ENCODE measurements at regions not wholly inside any gene's neighbourhood (a gene's known extent, or its start where the extent isn't known, plus 50 kb on each side); places are given as distances from the start of the nearest gene placed in this dataset.

GRCh38 chr14:51535443-51536044 is 116.2 kb upstream of the FRMD6 start:
- no peaks in the 10 kb centered on the region for H3K36me3 Mint-ChIP-seq (ENCODE audit: low read depth)
- peaks cover 7% of the 10 kb centered on the region; the same call in 2 of the 3 replicates for H3K4me1 Mint-ChIP-seq
- TF ChIP-seq EZH2phosphoT487 (IDR thresholded peaks at IDR 0.05; ENCODE audit: unreplicated experiment) (no peak), ZNF462 (CRISPR knock-in tag; IDR thresholded peaks at IDR 0.05) (no peak), NANOG (IDR thresholded peaks at IDR 0.05; ENCODE audit: borderline replicate concordance) (no peak), JUNB (IDR thresholded peaks at IDR 0.05; ENCODE audit: unreplicated experiment) (no peak), STAT1 (IDR thresholded peaks at IDR 0.05; ENCODE audit: unreplicated experiment) (no peak), ZNF331 (CRISPR knock-in tag; IDR thresholded peaks at IDR 0.05; ENCODE audit: low read depth) (no peak), CTCF (conservative IDR thresholded peaks at IDR 0.05; ENCODE audit: low read depth in 2 of 2) (no peak), REST (IDR thresholded peaks at IDR 0.05; ENCODE audit: unreplicated experiment) (no peak), EZH2 (IDR thresholded peaks at IDR 0.05; ENCODE audit: low read depth, unreplicated experiment) (no peak), POLR2AphosphoS5 (IDR thresholded peaks at IDR 0.05; ENCODE audit: low read depth) (no peak), ZNF114 (CRISPR knock-in tag; IDR thresholded peaks at IDR 0.05) (no peak), ETS1 (IDR thresholded peaks at IDR 0.05) (no peak), CREB1 (CRISPR knock-in tag; IDR thresholded peaks at IDR 0.05; ENCODE audit: low read depth) (no peak)

More at GRCh38 chr14:51535443-51536044, 116.2 kb upstream of the FRMD6 start:
- Histone ChIP-seq H3K4me3 (no peak overlapping the region), H3K9me2 (ENCODE audit: insufficient read depth) (peaks cover 12% of the 10 kb centered on the region; the same call in 1 of the 2 replicates), H3F3A (replicated peaks; ENCODE audit: low read depth) (no peaks in the 10 kb centered on the region), H2AFZ (no peak overlapping the region), H3K4me1 (ENCODE audit: insufficient read depth) (no peaks in the 10 kb centered on the region), H3K79me2 (replicated peaks; ENCODE audit: insufficient read depth) (no peaks in the 10 kb centered on the region), H3K27me3 (ENCODE audit: insufficient read depth) (no peaks in the 10 kb centered on the region), H3K27ac (ENCODE audit: low read depth) (no peak overlapping the region), H3K36me3 (ENCODE audit: insufficient read depth) (no peaks in the 10 kb centered on the region), H3K4me2 (no peak overlapping the region), H4K20me1 (replicated peaks; ENCODE audit: insufficient read depth) (no peaks in the 10 kb centered on the region)
- Mint-ChIP-seq H3K27ac (no peak overlapping the region), H3K27me3 (ENCODE audit: insufficient read depth, low read depth, poor library complexity) (no peaks in the 10 kb centered on the region), H3K4me3 (no peak overlapping the region), H3K9me3 (peaks cover 3% of the 10 kb centered on the region; the same call in 1 of the 3 replicates)
- ATAC-seq (no peak), DNase-seq (ENCODE audit: low spot score) (no peak)
